Erythroblast (primary cell): ENCODE measurements at regions not wholly inside any gene's neighbourhood (a gene's known extent, or its start where the extent isn't known, plus 50 kb on each side); places are given as distances from the start of the nearest gene placed in this dataset.

Source experiments
- GATA1 ChIP-seq: IDR thresholded peaks from 2 replicates; pipeline ENCODE4 v1.6.1; 2011; ENCODE audit warnings: low read depth, mild to moderate bottlenecking, control low read depth, low read length, moderate library complexity
- POLR2A ChIP-seq: IDR thresholded peaks from 2 replicates; pipeline ENCODE4 v1.6.1; 2011; ENCODE audit warnings: mild to moderate bottlenecking, low read length

DNA sequence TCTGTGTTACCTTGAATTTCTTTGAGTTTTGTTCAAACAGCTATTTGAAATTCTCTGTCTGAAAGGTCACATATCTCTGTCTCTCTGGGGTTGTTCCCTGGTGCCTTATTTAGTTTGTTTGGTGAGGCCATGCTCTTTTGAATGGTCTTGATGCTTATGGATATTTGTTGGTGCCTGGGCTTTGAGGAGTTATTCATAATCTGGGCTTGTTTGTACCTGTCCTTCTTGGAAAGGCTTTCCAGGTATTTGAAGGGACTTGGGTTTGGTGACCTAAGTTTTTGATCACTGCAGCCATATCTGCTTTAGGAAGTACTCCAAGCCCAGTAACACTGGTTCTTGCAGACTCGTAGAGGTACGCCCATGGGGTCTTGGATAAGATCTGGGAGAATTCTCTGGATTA is 63.3 kb upstream of the MAGI3 start:
- no peak for TF ChIP-seq POLR2A
- TF ChIP-seq GATA1 = no peak
